ENCODE measurements at regions not wholly inside any gene's neighbourhood (a gene's known extent, or its start where the extent isn't known, plus 50 kb on each side); places are given as distances from the start of the nearest gene placed in this dataset.

- no peak overlapping the region for H3K4me3 ChIP-seq (IDR thresholded peaks at IDR 0.05; ENCODE audit: insufficient read depth, low read depth, low read length)
- no peak overlapping the region for H3K9ac ChIP-seq
- no peaks in the 10 kb centered on the region for H4K20me1 ChIP-seq (ENCODE audit: insufficient read depth)
- no peaks in the 10 kb centered on the region for H3K27me3 ChIP-seq (ENCODE audit: insufficient read depth, low read depth)
- H3K36me3 ChIP-seq (ENCODE audit: insufficient read depth) = no peaks in the 10 kb centered on the region; the same call in 1 of the 2 replicates
- H2AFZ ChIP-seq (ENCODE audit: low read depth) = no peak overlapping the region
- H3K79me2 ChIP-seq (ENCODE audit: insufficient read depth, low read depth) = no peaks in the 10 kb centered on the region
- TF ChIP-seq CTCF (conservative IDR thresholded peaks at IDR 0.05; ENCODE audit: low read depth, low read length) = no peak
- H3K4me2 ChIP-seq = no peak overlapping the region
- H3K27ac ChIP-seq = no peak overlapping the region
- H3K4me1 ChIP-seq (ENCODE audit: low read depth, poor library complexity, severe bottlenecking) = no peaks in the 10 kb centered on the region
These were observed 182.5 kb downstream of the RHOU start for GRCh38 chr1:228917755-228918154.

- Histone ChIP-seq H3K4me1 (ENCODE audit: low read depth, poor library complexity, severe bottlenecking) (no peaks in the 10 kb centered on the region), H3K79me2 (ENCODE audit: insufficient read depth, low read depth) (no peaks in the 10 kb centered on the region)
These were observed 183.1 kb downstream of the RHOU start for GRCh38 chr1:228918335-228918734.

GRCh38 chr1:228919914-228920313 lies 184.6 kb downstream of the RHOU start:
- Histone ChIP-seq H3K27ac (no peak overlapping the region), H3K36me3 (ENCODE audit: insufficient read depth) (no peaks in the 10 kb centered on the region), H3K79me2 (ENCODE audit: insufficient read depth, low read depth) (no peaks in the 10 kb centered on the region), H3K27me3 (ENCODE audit: insufficient read depth, low read depth) (no peaks in the 10 kb centered on the region), H3K4me1 (ENCODE audit: low read depth, poor library complexity, severe bottlenecking) (no peaks in the 10 kb centered on the region), H3K9ac (no peak overlapping the region), H3K4me3 (IDR thresholded peaks at IDR 0.05; ENCODE audit: insufficient read depth, low read depth, low read length) (no peak overlapping the region), H2AFZ (ENCODE audit: low read depth) (no peak overlapping the region), H4K20me1 (ENCODE audit: insufficient read depth) (no peaks in the 10 kb centered on the region), H3K4me2 (no peak overlapping the region)
- no peak for TF ChIP-seq CTCF (conservative IDR thresholded peaks at IDR 0.05; ENCODE audit: low read depth, low read length)

More at GRCh38 chr1:228918335-228918734, 183.1 kb downstream of the RHOU start:
- Histone ChIP-seq H3K4me2 (no peak overlapping the region), H3K27me3 (ENCODE audit: insufficient read depth, low read depth) (no peaks in the 10 kb centered on the region), H3K36me3 (ENCODE audit: insufficient read depth) (no peaks in the 10 kb centered on the region), H3K27ac (no peak overlapping the region), H3K9ac (no peak overlapping the region), H2AFZ (ENCODE audit: low read depth) (no peak overlapping the region), H4K20me1 (ENCODE audit: insufficient read depth) (no peaks in the 10 kb centered on the region), H3K4me3 (IDR thresholded peaks at IDR 0.05; ENCODE audit: insufficient read depth, low read depth, low read length) (no peak overlapping the region)
- TF ChIP-seq CTCF (conservative IDR thresholded peaks at IDR 0.05; ENCODE audit: low read depth, low read length) = no peak

- Histone ChIP-seq H4K20me1 (ENCODE audit: insufficient read depth) (no peaks in the 10 kb centered on the region), H2AFZ (ENCODE audit: low read depth) (no peak overlapping the region), H3K36me3 (ENCODE audit: insufficient read depth) (no peaks in the 10 kb centered on the region), H3K4me3 (IDR thresholded peaks at IDR 0.05; ENCODE audit: insufficient read depth, low read depth, low read length) (no peak overlapping the region), H3K79me2 (ENCODE audit: insufficient read depth, low read depth) (no peaks in the 10 kb centered on the region), H3K27ac (no peak overlapping the region), H3K4me2 (no peak overlapping the region), H3K4me1 (ENCODE audit: low read depth, poor library complexity, severe bottlenecking) (no peaks in the 10 kb centered on the region), H3K27me3 (ENCODE audit: insufficient read depth, low read depth) (no peaks in the 10 kb centered on the region), H3K9ac (no peak overlapping the region)
- TF ChIP-seq CTCF (conservative IDR thresholded peaks at IDR 0.05; ENCODE audit: low read depth, low read length) = no peak
These were observed 185.6 kb downstream of the RHOU start for GRCh38 chr1:228920831-228921230.
